ENCODE measurements at regions not wholly inside any gene's neighbourhood (a gene's known extent, or its start where the extent isn't known, plus 50 kb on each side); places are given as distances from the start of the nearest gene placed in this dataset.

DNA sequence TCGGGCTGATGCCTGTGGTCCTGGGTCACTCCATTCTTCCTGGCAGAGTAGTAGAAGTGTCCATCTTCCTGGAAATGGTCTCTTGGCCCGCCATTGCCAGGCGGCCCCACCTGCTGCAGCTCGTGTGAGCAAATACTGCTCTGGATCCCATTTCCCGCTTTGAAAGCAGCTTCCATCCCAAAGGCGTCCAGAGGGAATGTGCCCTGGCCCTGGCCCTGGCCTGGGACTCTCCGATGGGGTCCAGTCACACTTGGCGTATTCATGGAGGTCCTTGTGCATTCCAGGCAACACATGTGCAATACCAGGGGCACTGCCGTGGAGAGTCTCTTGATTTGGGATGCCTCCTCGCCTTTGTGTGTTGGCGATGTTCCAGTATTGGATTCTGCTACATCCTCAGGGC lies 111.1 kb downstream of the SNRPN start:
- in situ Hi-C loops (cut with MboI; ENCODE audit: low pct_ligation_motif_present in 1 of 4, low pct_unique_long_range_greater_than_20kb in 1 of 4, low sequenced_read_pairs in 3 of 4) (loop anchor here in 1 of 4 donors (25.0 kb wide), 1 partner anchor 104 kb away; the partner anchor contains the start of genes SNRPN and SNURF), intact Hi-C loops (cut with DNase I; ENCODE audit: low total_unique reads) (no loop called here)
- H3K4me3 ChIP-seq, result no peak overlapping the region
- no peak for DNase-seq
- TF ChIP-seq POLR2A (IDR thresholded peaks at IDR 0.05) (no peak), EP300 (IDR thresholded peaks at IDR 0.05; ENCODE audit: low read depth) (no peak), POLR2AphosphoS5 (IDR thresholded peaks at IDR 0.05) (no peak)
- TF ChIP-seq, protein P1, sequence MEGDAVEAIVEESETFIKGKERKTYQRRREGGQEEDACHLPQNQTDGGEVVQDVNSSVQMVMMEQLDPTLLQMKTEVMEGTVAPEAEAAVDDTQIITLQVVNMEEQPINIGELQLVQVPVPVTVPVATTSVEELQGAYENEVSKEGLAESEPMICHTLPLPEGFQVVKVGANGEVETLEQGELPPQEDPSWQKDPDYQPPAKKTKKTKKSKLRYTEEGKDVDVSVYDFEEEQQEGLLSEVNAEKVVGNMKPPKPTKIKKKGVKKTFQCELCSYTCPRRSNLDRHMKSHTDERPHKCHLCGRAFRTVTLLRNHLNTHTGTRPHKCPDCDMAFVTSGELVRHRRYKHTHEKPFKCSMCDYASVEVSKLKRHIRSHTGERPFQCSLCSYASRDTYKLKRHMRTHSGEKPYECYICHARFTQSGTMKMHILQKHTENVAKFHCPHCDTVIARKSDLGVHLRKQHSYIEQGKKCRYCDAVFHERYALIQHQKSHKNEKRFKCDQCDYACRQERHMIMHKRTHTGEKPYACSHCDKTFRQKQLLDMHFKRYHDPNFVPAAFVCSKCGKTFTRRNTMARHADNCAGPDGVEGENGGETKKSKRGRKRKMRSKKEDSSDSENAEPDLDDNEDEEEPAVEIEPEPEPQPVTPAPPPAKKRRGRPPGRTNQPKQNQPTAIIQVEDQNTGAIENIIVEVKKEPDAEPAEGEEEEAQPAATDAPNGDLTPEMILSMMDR (IDR thresholded peaks at IDR 0.05), result no peak
- H3K36me3 ChIP-seq, result peaks cover 0 to 58% (median 28%) of the 10 kb centered on the region in 4 donors
- no peaks in the 10 kb centered on the region for H3K27me3 ChIP-seq
- peaks cover 81 to 100% of the 10 kb centered on the region in 2 donors for H3K9me3 ChIP-seq
- 91% methylated on average over 8 of the region's 11 CpGs; no CpG with 5 or more reads in 1 of the 2 donors for WGBS, 2 donors (ENCODE audit: low coverage in 1 of 2)
- no peaks in the 10 kb centered on the region for H3K4me1 ChIP-seq
- no peak overlapping the region for H3K27ac ChIP-seq

- peaks cover 82 to 100% of the 10 kb centered on the region in 2 donors for H3K9me3 ChIP-seq
- no peak for DNase-seq
Observed at GRCh38 chr15:25066708-25067107, 111.9 kb downstream of the SNRPN start.

DNA sequence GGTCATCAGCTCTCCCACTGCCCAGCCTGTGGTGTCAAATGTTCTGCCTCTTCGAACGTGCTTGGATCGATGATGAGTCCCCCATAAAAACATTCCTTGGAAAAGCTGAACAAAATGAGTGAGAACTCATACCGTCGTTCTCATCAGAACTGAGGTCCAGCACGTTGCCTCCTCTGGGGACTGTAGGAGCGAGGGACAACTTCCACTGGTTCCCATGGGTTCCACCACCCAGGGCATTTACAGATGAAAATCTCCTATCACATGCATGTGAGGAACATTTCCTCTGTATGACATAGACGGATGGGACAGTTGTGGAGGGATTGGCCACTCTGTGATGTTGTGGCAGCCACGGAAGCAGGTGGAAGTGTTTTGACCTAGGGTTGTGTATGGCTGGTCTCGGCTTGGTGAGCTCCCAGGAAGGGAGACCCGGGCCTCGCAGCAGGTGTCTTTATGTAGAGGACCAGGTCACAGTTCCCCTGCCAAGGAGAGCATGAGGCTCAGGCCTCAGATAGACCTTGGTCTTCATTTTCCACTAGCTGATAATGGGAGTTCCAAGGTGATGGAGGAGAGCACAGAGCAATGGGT lies 113.0 kb downstream of the SNRPN start:
- in situ Hi-C loops (cut with MboI; ENCODE audit: low pct_ligation_motif_present in 1 of 4, low pct_unique_long_range_greater_than_20kb in 1 of 4, low sequenced_read_pairs in 3 of 4) (loop anchor here in 1 of 4 donors (25.0 kb wide), 1 partner anchor 106 kb away; the partner anchor contains the start of genes SNRPN and SNURF), intact Hi-C loops (cut with DNase I; ENCODE audit: low total_unique reads) (no loop called here)
- peaks cover 0 to 63% (median 28%) of the 10 kb centered on the region in 4 donors for H3K36me3 ChIP-seq
- peaks cover 80 to 100% of the 10 kb centered on the region in 2 donors for H3K9me3 ChIP-seq
- no peak overlapping the region for H3K27ac ChIP-seq
- H3K4me1 ChIP-seq, result no peaks in the 10 kb centered on the region
- H3K4me3 ChIP-seq, result no peak overlapping the region
- TF ChIP-seq POLR2A (IDR thresholded peaks at IDR 0.05) (no peak), POLR2AphosphoS5 (IDR thresholded peaks at IDR 0.05) (no peak), EP300 (IDR thresholded peaks at IDR 0.05; ENCODE audit: low read depth) (no peak)
- TF ChIP-seq, protein P1 (IDR thresholded peaks at IDR 0.05), result no peak
- DNase-seq, result no peak
- H3K27me3 ChIP-seq, result no peaks in the 10 kb centered on the region
- WGBS, 2 donors (ENCODE audit: low coverage in 1 of 2), result 89 to 91% methylated on average over 6 to 12 of the region's 12 CpGs

More at GRCh38 chr15:25066708-25067107, 111.9 kb downstream of the SNRPN start:
- in situ Hi-C loops (cut with MboI; ENCODE audit: low pct_ligation_motif_present in 1 of 4, low pct_unique_long_range_greater_than_20kb in 1 of 4, low sequenced_read_pairs in 3 of 4), result loop anchor here in 1 of 4 donors (25.0 kb wide), 1 partner anchor 104 kb away; the partner anchor contains the start of genes SNRPN and SNURF
- TF ChIP-seq POLR2A (IDR thresholded peaks at IDR 0.05), result no peak
- TF ChIP-seq, protein P1 (IDR thresholded peaks at IDR 0.05), result no peak
- no peaks in the 10 kb centered on the region for H3K27me3 ChIP-seq
- H3K36me3 ChIP-seq, result peaks cover 0 to 57% (median 29%) of the 10 kb centered on the region in 4 donors
- no peak overlapping the region for H3K27ac ChIP-seq
- intact Hi-C loops (cut with DNase I; ENCODE audit: low total_unique reads), result no loop called here
- H3K4me1 ChIP-seq, result no peaks in the 10 kb centered on the region
- H3K4me3 ChIP-seq, result no peak overlapping the region
- WGBS, 2 donors (ENCODE audit: low coverage in 1 of 2), result 87% methylated on average over 7 of the region's 12 CpGs; no CpG with 5 or more reads in 1 of the 2 donors

GRCh38 chr15:25068696-25069095 lies 113.9 kb downstream of the SNRPN start:
- intact Hi-C loops (cut with DNase I; ENCODE audit: low total_unique reads) (no loop called here), in situ Hi-C loops (cut with MboI; ENCODE audit: low pct_ligation_motif_present in 1 of 4, low pct_unique_long_range_greater_than_20kb in 1 of 4, low sequenced_read_pairs in 3 of 4) (loop anchor here in 1 of 4 donors (25.0 kb wide), 1 partner anchor 106 kb away; the partner anchor contains the start of genes SNRPN and SNURF)
- 95% methylated on average over 10 of the region's 10 CpGs; no CpG with 5 or more reads in 1 of the 2 donors for WGBS, 2 donors (ENCODE audit: low coverage in 1 of 2)
- no peak for DNase-seq
- Histone ChIP-seq H3K27me3 (no peaks in the 10 kb centered on the region), H3K9me3 (peaks cover 83 to 100% of the 10 kb centered on the region in 2 donors), H3K4me3 (no peak overlapping the region), H3K4me1 (no peaks in the 10 kb centered on the region), H3K27ac (no peak overlapping the region), H3K36me3 (peaks cover 0 to 70% (median 32%) of the 10 kb centered on the region in 4 donors)
- TF ChIP-seq POLR2A (IDR thresholded peaks at IDR 0.05), result no peak

All from transverse colon (tissue), 4 donors.